Endothelial cell of hepatic sinusoid (primary cell): ENCODE measurements at regions not wholly inside any gene's neighbourhood (a gene's known extent, or its start where the extent isn't known, plus 50 kb on each side); places are given as distances from the start of the nearest gene placed in this dataset.

ENCODE experiments used
- in situ Hi-C: cut with HindIII; loops from 2 replicates; pipeline ENCODE4 v1.10.0; 2017; ENCODE audit warnings: low sequenced_read_pairs

DNA sequence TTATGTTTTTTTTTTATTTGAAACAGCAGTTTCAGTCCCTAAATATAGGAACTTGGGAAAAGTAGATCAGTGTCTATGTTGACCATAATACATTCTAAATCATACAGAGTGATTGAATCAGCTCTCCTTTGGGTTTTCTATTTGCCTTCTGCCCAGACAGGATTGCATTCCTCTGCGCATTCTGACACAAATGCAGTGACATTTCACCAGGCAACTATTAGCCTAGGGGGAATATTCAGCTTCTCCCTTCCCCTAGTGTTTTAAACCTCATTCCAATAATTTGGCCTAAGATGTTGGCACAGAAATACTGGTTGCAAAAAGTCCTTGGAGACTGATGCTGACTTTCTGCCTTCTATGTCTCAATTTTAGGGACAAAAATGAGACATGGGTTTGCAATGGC is 172.8 kb downstream of the PTGER3 start:
- in situ Hi-C loops, result no loop called here

DNA sequence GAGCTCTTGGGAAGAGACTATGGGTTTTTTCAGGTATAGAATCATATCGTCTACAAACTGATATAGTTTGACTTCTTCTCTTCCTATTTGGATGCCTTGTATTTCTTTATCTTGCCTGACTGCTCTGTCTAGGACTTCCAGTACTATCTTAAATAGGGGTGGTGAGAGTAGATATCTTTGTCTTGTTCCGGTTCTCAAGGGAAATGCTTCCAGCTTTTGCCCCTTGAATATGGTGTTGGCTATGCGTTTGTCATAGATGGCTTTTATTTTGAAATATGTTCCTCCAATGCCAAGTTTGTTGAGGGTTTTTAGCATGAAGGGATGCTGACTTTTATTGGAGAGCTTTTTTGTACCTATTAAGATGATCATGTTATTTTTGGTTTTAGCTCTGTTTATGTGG is 170.3 kb downstream of the PTGER3 start:
- in situ Hi-C loops, result no loop called here

DNA sequence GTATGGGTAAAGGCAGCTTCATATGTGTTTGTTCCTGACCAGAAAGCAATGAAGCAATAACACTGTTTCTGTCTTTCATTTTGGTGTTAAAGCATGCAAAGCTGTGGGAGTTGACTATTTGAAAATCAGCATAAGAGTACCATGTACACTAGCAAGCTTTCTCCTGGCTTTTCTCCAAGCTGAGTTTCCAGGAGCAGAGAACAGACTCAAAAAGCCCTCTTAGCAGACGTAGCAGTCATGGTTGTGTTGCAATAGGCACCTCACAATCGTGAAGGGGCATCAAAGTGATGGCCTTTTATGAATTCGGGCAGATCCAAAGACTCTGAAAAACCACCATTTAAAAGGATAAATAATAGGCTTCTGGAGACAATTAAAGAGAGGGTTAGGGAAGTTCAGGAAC is 159.7 kb downstream of the PTGER3 start:
- in situ Hi-C loops, result loop anchor here (10.0 kb wide), 1 partner anchor 67 kb away; no protein-coding TSS in a partner anchor

DNA sequence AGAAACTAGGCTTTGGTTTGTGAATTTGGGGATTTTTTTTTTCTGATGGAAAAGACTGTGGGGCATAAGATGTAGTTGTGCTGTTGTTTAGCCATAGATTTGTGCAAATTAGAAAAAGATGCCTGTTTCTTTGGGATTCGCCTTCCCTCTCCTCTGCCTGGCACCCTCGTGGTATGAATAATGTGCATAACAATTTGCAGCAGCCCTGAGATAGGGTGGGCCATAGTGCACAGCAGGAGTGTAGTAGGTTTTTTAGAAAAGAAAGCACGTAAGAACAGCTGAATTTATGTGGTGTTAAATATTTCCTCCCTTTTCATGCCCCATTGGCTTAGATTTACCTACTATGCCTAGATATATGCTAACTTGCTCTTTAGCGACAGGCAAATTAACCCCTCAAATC is 158.9 kb downstream of the PTGER3 start:
- in situ Hi-C loops, result loop anchor here (10.0 kb wide), 1 partner anchor 66 kb away; no protein-coding TSS in a partner anchor

DNA sequence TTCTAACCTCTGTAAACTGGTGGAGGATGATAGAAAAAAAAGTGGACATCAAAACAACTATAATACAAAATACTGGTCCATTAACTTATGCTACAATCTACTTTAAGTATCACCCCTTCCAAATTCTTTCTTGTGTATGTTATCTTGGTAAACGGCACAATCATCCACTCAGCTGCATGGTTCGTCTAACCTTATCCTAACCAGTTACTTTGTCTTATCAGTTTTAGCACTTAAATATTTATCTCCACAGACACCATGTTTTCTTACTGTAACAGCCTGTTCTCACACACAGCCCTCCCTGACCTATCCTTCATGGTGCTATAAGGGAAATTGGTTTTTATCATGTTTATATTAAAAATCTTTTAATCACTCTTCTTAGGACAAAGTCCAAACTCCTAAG is 157.2 kb downstream of the PTGER3 start:
- in situ Hi-C loops, result no loop called here

DNA sequence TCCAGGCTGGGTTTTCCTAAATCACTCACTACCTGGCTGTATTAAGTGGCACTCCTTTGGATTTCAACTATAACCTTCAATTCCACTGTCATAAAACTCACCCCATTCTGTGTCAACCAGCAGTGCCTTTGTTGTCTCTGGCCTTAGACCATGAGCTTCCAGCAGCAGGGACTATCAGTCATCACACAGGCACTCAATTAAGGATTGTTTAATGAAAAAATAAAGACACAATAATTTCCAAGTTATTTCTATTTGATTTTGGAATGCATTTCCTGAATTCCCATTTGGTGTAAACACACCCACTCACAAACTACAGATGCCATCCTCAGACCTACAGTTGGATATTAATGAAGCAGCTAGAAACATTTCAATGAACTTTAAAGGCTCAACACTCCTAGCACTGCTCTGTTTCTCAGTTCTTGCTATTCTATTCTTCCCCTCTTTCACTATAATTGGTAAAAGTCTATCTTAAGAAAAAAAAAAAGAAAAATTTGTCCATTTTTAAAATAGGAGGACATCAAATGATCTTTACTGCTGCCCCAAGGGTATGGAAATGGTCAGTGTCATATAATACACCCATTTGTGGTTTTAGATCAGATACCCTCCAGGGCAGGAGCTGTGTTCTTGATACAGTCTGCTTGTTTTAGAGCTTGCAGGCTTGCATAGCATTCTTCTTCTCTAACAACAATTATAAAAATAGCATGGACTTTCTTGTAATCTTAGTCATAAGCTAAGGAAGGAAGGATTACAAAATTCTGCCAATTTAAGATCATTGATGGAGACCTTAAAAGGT is 156.4 kb downstream of the PTGER3 start:
- in situ Hi-C loops, result no loop called here

DNA sequence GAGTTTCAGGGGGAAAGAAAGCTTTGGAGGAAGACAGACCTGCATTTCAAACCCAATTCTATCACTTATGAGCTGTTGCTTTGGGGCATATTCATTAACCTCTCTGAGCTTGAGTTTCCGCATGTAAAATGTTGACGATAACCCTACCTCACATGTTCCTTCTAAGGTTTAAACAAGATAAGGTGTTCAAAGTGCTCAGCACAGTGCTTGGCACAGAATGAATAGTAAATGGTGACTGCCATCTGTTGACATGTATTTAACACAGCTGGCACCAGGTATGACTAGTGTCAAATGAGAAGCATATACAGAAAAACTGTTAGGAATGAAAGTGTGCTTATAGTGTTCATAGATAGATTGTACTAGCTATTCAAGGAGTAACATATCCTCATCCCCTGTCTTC is 155.5 kb downstream of the PTGER3 start:
- in situ Hi-C loops, result no loop called here

DNA sequence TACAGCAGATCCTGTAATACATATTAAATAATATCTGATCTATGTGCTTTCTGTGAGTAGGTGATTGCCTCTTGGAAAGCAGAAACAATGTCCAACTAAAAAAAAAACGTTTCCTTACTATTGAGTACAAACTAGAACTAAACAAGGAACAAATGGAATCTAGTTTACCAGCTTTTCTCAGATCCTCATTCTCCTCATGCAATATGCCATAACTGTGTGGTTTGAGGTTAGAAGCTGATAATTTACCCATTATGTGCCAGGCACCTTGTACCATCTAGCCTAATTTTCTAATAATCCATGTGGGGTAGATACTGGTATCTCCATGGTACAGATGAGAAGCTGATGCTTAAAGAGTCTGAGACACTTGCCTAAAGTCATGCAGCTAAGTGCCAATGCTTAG is 154.7 kb downstream of the PTGER3 start:
- in situ Hi-C loops, result no loop called here

DNA sequence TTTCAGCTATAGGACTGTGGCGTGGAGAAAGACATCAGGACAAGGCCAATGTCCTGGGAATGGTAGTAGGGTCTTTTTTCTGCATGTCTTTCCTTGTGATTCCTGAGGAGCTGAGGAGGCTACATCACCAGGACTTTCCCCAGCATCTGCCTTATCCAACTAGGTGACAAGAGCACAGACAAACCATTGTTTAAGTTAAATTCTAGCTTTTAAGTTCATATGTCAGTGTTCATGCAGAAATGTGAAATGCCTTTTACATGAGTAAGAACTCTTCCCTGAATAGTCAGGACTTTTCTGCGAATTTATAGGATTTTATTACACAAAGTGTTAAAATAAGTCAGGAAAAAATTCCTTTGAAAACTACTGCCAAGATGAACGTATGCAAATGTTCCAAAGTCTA is 154.2 kb downstream of the PTGER3 start:
- in situ Hi-C loops, result no loop called here

DNA sequence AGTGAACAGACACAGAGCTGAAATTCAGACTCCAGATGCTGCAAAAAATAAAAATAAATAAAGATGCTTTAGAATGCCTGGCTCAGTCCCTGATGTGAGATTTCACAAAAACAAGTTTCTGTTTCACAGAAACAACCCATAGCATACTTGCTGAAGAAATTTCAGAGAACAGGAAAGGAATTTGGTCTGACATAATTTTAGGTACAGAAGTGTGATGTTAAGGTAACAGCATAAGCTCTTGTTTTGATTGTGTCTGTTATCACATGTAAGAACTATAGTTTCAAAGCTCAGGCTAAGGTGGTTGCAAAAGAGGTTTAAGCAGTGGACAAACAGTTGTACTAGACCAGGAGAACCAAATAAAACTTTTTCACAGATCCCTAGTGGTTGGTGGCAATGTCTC is 152.1 kb downstream of the PTGER3 start:
- in situ Hi-C loops, result no loop called here

DNA sequence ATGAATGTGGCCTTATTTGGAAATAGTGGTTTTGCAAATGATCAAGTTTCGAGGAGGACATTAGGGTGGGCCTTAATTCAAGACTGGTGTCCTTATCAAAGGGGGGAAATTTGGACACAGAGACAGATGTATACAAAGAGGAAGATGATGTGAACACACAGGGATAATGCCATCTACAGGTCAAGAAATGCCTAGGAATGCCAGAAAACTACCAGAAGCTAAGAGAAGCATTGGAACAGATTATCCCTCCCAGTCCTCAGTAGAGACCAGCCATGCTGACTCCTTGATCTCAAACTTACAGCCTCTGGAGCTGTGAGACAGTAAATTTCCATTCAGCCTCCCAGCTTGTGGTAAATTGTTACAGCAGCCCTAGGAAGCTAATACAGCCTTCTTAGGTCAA is 151.4 kb downstream of the PTGER3 start:
- in situ Hi-C loops, result no loop called here

DNA sequence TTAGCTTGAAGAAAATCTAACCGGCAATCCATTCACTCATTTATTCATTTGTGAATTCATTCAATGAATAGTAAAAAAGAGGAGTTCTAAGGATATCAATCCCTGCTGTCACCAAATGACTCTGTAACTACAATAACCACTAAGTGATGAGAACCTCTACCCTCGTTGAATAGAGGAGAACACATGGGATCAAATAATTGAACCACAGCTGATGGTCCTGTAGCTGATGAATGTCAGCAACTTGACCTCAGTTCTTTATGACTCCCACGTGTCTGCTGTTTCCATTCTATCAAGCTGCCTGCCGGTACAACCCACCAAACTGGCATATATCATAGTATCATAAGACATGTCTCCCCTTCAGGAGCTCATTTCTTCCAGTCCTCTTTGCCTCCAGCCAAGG is 150.3 kb downstream of the PTGER3 start:
- in situ Hi-C loops, result no loop called here

DNA sequence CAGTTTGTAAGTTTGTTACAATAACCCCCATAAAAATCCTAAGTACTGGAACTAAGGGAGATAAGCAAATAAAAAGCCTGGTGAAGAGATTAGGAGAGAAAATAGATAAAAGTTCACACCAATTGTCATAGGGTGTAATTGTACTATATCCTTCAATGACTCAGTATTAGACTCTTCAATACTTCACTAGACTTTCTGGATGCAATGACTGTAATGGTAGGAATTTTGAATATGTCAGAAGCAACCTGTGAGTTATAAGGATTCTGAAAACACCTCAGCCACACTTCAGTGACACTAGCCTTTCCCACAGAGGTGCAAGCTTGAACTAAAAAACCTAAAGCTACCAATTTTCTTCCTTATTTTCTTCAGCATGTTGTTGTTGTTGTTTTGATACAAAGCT is 147.9 kb downstream of the PTGER3 start:
- in situ Hi-C loops, result loop anchor here (10.0 kb wide), 1 partner anchor 235 kb away; no protein-coding TSS in a partner anchor

DNA sequence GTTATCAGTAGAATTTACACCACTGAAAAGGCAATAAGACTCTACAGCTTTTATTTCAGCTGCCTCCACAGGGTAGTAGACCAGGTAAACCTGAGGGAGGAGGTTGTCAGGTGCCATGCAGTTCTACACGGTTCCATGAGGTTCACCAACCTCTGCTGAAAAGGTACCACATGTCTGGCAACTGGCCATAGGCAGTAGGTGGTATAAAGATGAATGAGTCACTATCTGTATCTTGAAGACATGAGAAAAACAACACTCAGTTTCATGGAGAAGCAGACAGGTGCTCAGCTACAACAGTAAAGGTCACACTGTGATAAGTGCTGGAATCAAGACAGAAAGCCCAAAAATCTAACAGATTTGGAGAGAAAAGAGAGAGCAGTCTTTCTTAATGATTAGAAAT is 145.4 kb downstream of the PTGER3 start:
- in situ Hi-C loops, result loop anchor here (10.0 kb wide), 1 partner anchor 237 kb away; no protein-coding TSS in a partner anchor

DNA sequence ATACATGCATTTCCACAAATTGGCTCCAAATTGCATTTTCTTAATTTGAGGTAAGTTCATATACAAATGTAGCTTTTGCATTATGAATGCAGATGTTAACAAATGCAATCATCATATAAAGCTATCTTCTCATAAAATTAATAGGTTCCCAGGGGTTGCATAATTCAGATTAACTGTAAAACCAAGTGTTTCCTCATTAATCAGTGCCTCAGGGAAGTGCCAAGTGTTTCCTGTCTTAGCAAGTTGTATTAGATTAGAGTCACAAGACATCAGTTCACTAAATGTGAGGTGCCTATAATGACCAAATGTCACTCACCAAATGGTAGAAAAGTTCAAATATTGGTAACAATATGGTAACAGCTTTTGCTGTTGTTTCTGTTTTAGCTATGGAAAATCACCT is 140.8 kb downstream of the PTGER3 start:
- in situ Hi-C loops, result loop anchor here (10.0 kb wide), 1 partner anchor 242 kb away; no protein-coding TSS in a partner anchor

DNA sequence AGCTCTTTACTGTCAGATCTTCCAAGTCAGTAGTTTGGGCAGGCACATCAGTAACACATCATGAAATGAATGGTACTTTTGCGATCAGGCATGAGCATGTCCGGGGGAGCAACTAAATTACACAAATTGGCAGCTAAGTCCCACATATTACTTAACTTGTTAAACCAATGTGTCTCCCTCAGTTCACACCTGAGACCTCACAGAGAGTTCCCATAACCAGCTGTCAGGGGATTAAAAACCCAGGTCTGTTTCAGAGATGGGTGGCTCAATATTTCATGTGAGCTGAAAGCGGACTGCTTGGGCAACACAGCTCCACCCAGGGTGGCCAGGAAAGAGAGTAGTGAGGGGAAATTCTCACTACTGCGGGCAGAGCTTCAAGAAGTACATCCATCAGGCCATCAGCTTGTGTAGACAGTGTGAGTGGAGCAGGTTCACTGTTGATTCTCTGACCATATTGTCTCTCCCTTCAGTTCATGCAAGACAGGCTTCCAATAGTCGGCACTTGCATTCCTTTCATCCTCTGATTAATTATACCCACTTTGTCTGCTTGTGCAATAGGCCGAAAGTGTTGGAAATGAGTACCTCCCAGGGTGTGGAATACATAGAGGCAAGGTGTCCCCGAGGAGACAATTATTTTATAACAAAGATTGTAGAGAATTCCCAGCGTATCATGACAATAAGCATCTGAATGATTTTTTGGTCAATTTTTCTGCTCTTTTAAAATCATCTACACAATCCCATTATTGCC is 139.9 kb downstream of the PTGER3 start:
- in situ Hi-C loops, result loop anchor here (10.0 kb wide), 1 partner anchor 243 kb away; no protein-coding TSS in a partner anchor

DNA sequence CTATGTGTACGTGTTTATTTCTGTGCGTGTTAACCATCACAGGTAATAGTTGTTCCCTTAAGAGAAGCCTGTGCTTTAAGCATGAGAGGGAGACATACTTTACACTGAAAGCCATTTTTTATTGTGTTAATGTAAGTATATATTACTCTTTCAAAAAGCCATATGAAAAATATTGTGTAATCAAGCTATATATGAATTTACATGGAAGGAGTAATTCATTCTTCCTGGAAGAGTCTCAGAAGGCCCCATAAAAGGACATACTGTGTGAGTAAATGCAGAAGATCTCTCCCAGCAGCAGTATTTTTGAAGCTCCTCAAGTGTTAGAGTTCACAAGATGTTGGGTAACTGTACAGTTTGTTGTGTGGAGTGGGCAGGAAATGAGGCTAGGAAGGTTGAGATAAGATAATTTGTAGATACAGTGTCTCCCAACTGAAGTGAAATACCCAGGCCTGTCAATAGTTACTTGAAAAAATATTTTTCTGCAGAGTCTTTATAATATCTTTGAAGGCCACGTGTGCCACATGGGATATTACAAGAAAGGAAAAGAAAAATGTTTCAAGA is 138.3 kb downstream of the PTGER3 start:
- in situ Hi-C loops, result loop anchor here (10.0 kb wide), 1 partner anchor 245 kb away; no protein-coding TSS in a partner anchor

DNA sequence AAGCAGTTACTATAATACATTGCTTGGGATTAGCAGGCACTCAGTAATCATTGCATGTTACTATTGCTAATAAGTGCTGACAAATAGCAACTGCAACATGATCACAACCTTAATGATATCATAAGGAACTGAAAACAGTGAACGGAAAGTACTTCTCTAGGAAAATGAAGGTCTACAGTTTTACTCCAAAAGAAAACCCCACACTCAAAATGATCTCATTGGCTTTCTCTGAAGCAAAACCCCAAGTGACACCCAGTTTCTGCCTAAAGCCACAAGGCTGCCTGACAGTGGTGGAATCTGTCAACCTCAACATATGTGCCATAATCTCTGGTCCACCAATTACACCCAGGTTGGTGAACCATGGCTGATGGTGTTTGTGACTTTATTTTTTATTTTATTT is 137.6 kb downstream of the PTGER3 start:
- in situ Hi-C loops, result no loop called here

DNA sequence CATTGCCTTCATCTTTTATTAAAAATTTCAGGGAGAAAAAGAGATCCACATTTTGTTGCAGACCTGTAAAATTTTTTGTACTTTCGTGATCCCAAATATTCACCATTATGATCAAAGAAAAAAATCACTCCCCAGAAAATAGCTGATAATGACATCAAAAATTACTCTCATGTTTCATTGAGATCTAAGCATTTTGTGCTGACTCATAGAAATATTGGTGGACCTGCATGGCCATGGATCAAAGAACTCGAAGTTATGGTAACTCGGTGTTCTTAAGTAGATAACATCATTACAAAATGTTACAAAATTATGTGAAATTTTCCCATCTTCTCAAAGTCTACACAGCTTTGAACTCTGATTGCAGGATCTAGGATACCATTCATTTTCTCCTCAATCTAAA is 135.8 kb downstream of the PTGER3 start:
- in situ Hi-C loops, result no loop called here

DNA sequence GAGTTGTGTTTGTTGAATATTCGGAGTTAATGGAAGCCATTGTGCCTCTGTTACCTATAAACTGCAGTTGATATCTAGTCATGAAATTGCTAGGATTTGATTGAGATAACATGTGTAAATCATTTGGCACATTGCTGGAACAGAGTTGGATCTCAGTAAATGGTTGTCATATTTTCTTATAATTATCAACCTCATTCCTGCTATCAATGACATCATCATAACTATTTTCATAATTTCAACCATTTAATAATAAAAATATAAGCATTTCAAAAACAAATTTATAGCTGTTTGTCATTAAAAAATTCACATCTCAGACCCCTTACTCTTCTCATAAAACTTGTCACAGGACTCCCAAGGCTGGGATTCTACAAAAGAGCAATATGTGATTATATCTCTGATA is 133.4 kb downstream of the PTGER3 start:
- in situ Hi-C loops, result no loop called here

DNA sequence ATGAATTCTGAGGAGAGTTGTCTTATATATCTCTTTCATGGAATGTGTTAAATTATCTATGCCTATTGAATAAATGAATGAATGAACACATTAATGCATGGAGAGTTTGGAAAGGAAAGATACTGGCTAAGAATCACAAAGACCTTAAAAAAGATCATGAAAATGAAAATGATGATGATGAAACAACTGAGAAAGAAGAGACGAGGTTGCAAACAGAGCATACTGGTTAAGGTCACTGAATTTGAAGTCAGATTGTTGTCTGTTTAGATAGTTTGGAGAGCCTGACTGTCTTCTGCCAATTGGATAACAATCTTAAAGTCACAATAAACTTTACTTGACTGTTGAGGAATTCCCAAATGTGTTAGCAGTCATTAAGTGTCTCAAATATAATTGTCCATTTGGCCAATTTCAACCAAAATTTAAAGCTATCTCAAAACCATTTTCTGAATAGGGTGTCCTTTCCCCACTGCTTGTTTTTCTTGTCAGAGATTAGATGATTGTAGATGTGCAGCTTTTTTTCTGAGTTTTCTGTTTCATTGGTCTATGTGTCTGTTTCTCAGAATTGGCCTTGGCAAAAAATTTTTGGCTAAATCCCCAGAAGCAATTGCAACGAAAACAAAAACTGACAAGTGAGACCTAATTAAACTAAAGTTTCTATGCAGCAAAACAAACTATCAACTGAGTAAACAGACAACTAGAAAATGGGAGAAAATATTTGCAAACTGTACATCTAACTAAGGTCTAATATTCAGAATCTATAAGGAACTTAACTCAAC is 132.2 kb downstream of the PTGER3 start:
- in situ Hi-C loops, result no loop called here
